GM23338 (cell line): ENCODE measurements at regions not wholly inside any gene's neighbourhood (a gene's known extent, or its start where the extent isn't known, plus 50 kb on each side); places are given as distances from the start of the nearest gene placed in this dataset.

Experiments
- ATAC-seq: fragments of 200-7000 bp; cut with Tn5 transposase; 3 replicates; pipeline ENCODE4 v1.9.1; 2020
- DNase-seq: peaks from one replicate; pipeline ENCODE4 v3.0.0-alpha.2; 2015; ENCODE audit warnings: low spot score
- H2AFZ ChIP-seq: fragments of 200-600 bp; sonication (generic); 2 replicates; pipeline ENCODE4 v1.8.0; 2016; ENCODE audit warnings: antibody characterized with exemption, mild to moderate bottlenecking, moderate library complexity
- H3F3A ChIP-seq: fragments of 200-600 bp; sonication (generic); replicated peaks from 2 replicates; pipeline ENCODE4 v1.8.0; 2017; ENCODE audit warnings: antibody characterized with exemption, mixed run types, low read depth
- H3K27ac ChIP-seq: fragments of 200-600 bp; sonication (generic); 2 replicates; pipeline ENCODE4 v1.6.1; 2016; ENCODE audit warnings: low read depth
- H3K27me3 ChIP-seq: fragments of 200-600 bp; sonication (generic); 2 replicates; pipeline ENCODE4 v1.8.0; 2016; ENCODE audit warnings: mild to moderate bottlenecking, mixed run types, moderate library complexity; ENCODE audit not compliant: insufficient read depth
- H3K36me3 ChIP-seq: fragments of 200-600 bp; sonication (generic); 2 replicates; pipeline ENCODE4 v1.8.0; 2016; ENCODE audit warnings: mild to moderate bottlenecking; ENCODE audit not compliant: insufficient read depth
- H3K4me1 ChIP-seq: fragments of 200-600 bp; sonication (generic); 2 replicates; pipeline ENCODE4 v1.8.0; 2016; ENCODE audit warnings: mild to moderate bottlenecking, moderate library complexity; ENCODE audit not compliant: insufficient read depth
- H3K4me2 ChIP-seq: fragments of 200-600 bp; sonication (generic); 2 replicates; pipeline ENCODE4 v1.7.1; 2017; ENCODE audit warnings: mixed run types
- H3K4me3 ChIP-seq: fragments of 200-600 bp; sonication (generic); 2 replicates; pipeline ENCODE4 v1.6.1; 2016; ENCODE audit warnings: mixed run types
- H3K79me2 ChIP-seq: fragments of 200-600 bp; sonication (generic); replicated peaks from 2 replicates; pipeline ENCODE4 v1.8.0; 2017; ENCODE audit warnings: mild to moderate bottlenecking; ENCODE audit not compliant: insufficient read depth
- H3K9me2 ChIP-seq: fragments of 200-600 bp; sonication (generic); 2 replicates; pipeline ENCODE4 v1.8.0; 2017; ENCODE audit not compliant: insufficient read depth
- H4K20me1 ChIP-seq: fragments of 200-600 bp; sonication (generic); replicated peaks from 2 replicates; pipeline ENCODE4 v1.8.0; 2017; ENCODE audit warnings: mild to moderate bottlenecking; ENCODE audit not compliant: insufficient read depth
- H3K27ac Mint-ChIP-seq: 2 replicates; pipeline ENCODE4 v1.8.0; 2020; ENCODE audit warnings: inconsistent platforms, mild to moderate bottlenecking, moderate library complexity, mixed read lengths
- H3K27me3 Mint-ChIP-seq: 3 replicates; pipeline ENCODE4 v1.8.0; 2022; ENCODE audit warnings: low read depth, mild to moderate bottlenecking, moderate library complexity, mixed read lengths, inconsistent platforms; ENCODE audit not compliant: insufficient read depth, poor library complexity
- H3K36me3 Mint-ChIP-seq: 3 replicates; pipeline ENCODE4 v1.8.0; 2021; ENCODE audit warnings: low read depth, mild to moderate bottlenecking, inconsistent platforms, moderate library complexity, mixed read lengths
- H3K4me1 Mint-ChIP-seq: 3 replicates; pipeline ENCODE4 v1.8.0; 2020; ENCODE audit warnings: mild to moderate bottlenecking, inconsistent platforms, mixed read lengths
- H3K4me3 Mint-ChIP-seq: 3 replicates; pipeline ENCODE4 v1.8.0; 2021; ENCODE audit warnings: moderate library complexity, mild to moderate bottlenecking, inconsistent platforms, mixed read lengths
- H3K9me3 Mint-ChIP-seq: 3 replicates; pipeline ENCODE4 v1.8.0; 2020; ENCODE audit warnings: moderate library complexity, mild to moderate bottlenecking, inconsistent platforms, mixed read lengths
- CREB1 ChIP-seq: fragments of 250-450 bp; sonication (Bioruptor Pico); IDR thresholded peaks from 2 replicates; pipeline ENCODE4 v1.5.0; 2020; ENCODE audit warnings: low read depth, mild to moderate bottlenecking, moderate library complexity
- EZH2 ChIP-seq: fragments of 200-600 bp; sonication (generic); IDR thresholded peaks from one replicate; pipeline ENCODE4 v1.8.0; 2017; ENCODE audit warnings: antibody characterized with exemption, mild to moderate bottlenecking, low read depth; ENCODE audit not compliant: unreplicated experiment
- EZH2phosphoT487 ChIP-seq: fragments of 200-600 bp; sonication (generic); IDR thresholded peaks from one replicate; pipeline ENCODE4 v1.8.1; 2018; ENCODE audit warnings: antibody characterized with exemption; ENCODE audit not compliant: unreplicated experiment
- JUNB ChIP-seq: IDR thresholded peaks from one replicate; pipeline ENCODE4 v1.6.1; 2016; ENCODE audit warnings: antibody characterized with exemption; ENCODE audit not compliant: unreplicated experiment
- NANOG ChIP-seq: IDR thresholded peaks from 2 replicates; pipeline ENCODE4 v1.6.1; 2016; ENCODE audit warnings: antibody characterized with exemption, borderline replicate concordance
- POLR2AphosphoS5 ChIP-seq: IDR thresholded peaks from 2 replicates; pipeline ENCODE4 v1.6.1; 2016; ENCODE audit warnings: antibody characterized with exemption, low read depth
- STAT1 ChIP-seq: IDR thresholded peaks from one replicate; pipeline ENCODE4 v1.6.1; 2016; ENCODE audit warnings: antibody characterized with exemption; ENCODE audit not compliant: unreplicated experiment
- ZNF114 ChIP-seq: fragments of 250-450 bp; sonication (Bioruptor Pico); IDR thresholded peaks from 2 replicates; pipeline ENCODE4 v1.5.0; 2020; ENCODE audit warnings: mild to moderate bottlenecking, moderate library complexity
- ZNF331 ChIP-seq: fragments of 250-450 bp; sonication (Bioruptor Pico); IDR thresholded peaks from 2 replicates; pipeline ENCODE4 v1.5.0; 2020; ENCODE audit warnings: low read depth, mild to moderate bottlenecking, moderate library complexity
- ZNF462 ChIP-seq: fragments of 250-450 bp; sonication (Bioruptor Pico); IDR thresholded peaks from 2 replicates; pipeline ENCODE4 v1.5.0; 2020; ENCODE audit warnings: mild to moderate bottlenecking, moderate library complexity
- TF ChIP-seq, protein P1 (sequence below): IDR thresholded peaks from one replicate; pipeline ENCODE4 v1.6.1; 2018; ENCODE audit warnings: antibody characterized with exemption; ENCODE audit not compliant: unreplicated experiment
- TF ChIP-seq, protein P2 (sequence below): IDR thresholded peaks from 2 replicates; pipeline ENCODE4 v1.6.1; 2016; ENCODE audit warnings: antibody characterized with exemption
- TF ChIP-seq, protein P3 (sequence below), 2 experiments: fragments of 200-600 bp in 1 of 2; sonication (generic) in 1 of 2; conservative IDR thresholded peaks; 2 replicates each; pipeline versions ENCODE4 v1.5.1 to v1.6.1; 2016 to 2017; ENCODE audit warnings: antibody characterized with exemption in 2 of 2, low read depth in 2 of 2, mild to moderate bottlenecking in 2 of 2, moderate library complexity in 1 of 2

- H3K9me3 Mint-ChIP-seq: no peaks in the 10 kb centered on the region
- Histone ChIP-seq H3K4me1 (no peaks in the 10 kb centered on the region), H3K9me2 (peaks cover 5% of the 10 kb centered on the region; the same call in 1 of the 2 replicates), H4K20me1 (no peaks in the 10 kb centered on the region), H3K36me3 (no peaks in the 10 kb centered on the region), H2AFZ (no peak overlapping the region), H3K79me2 (no peaks in the 10 kb centered on the region), H3F3A (no peaks in the 10 kb centered on the region), H3K4me2 (no peak overlapping the region), H3K27me3 (no peaks in the 10 kb centered on the region), H3K4me3 (no peak overlapping the region), H3K27ac (no peak overlapping the region)
- H3K36me3 Mint-ChIP-seq: no peaks in the 10 kb centered on the region
- no peak overlapping the region for H3K27ac Mint-ChIP-seq
- H3K27me3 Mint-ChIP-seq: peaks cover 3% of the 10 kb centered on the region
- no peak for DNase-seq
- ATAC-seq: no peak
- no peak for TF ChIP-seq CREB1 (CRISPR knock-in tag)
- TF ChIP-seq, protein P1, sequence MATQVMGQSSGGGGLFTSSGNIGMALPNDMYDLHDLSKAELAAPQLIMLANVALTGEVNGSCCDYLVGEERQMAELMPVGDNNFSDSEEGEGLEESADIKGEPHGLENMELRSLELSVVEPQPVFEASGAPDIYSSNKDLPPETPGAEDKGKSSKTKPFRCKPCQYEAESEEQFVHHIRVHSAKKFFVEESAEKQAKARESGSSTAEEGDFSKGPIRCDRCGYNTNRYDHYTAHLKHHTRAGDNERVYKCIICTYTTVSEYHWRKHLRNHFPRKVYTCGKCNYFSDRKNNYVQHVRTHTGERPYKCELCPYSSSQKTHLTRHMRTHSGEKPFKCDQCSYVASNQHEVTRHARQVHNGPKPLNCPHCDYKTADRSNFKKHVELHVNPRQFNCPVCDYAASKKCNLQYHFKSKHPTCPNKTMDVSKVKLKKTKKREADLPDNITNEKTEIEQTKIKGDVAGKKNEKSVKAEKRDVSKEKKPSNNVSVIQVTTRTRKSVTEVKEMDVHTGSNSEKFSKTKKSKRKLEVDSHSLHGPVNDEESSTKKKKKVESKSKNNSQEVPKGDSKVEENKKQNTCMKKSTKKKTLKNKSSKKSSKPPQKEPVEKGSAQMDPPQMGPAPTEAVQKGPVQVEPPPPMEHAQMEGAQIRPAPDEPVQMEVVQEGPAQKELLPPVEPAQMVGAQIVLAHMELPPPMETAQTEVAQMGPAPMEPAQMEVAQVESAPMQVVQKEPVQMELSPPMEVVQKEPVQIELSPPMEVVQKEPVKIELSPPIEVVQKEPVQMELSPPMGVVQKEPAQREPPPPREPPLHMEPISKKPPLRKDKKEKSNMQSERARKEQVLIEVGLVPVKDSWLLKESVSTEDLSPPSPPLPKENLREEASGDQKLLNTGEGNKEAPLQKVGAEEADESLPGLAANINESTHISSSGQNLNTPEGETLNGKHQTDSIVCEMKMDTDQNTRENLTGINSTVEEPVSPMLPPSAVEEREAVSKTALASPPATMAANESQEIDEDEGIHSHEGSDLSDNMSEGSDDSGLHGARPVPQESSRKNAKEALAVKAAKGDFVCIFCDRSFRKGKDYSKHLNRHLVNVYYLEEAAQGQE: no peak
- no peak for TF ChIP-seq EZH2
- TF ChIP-seq ZNF462: no peak
- no peak for TF ChIP-seq POLR2AphosphoS5
- TF ChIP-seq NANOG: no peak
- no peak for TF ChIP-seq ZNF331 (CRISPR knock-in tag)
- no peak for TF ChIP-seq JUNB
- no peak for TF ChIP-seq EZH2phosphoT487
- TF ChIP-seq STAT1: no peak
- TF ChIP-seq, protein P2, sequence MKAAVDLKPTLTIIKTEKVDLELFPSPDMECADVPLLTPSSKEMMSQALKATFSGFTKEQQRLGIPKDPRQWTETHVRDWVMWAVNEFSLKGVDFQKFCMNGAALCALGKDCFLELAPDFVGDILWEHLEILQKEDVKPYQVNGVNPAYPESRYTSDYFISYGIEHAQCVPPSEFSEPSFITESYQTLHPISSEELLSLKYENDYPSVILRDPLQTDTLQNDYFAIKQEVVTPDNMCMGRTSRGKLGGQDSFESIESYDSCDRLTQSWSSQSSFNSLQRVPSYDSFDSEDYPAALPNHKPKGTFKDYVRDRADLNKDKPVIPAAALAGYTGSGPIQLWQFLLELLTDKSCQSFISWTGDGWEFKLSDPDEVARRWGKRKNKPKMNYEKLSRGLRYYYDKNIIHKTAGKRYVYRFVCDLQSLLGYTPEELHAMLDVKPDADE: no peak
- TF ChIP-seq, protein P3, sequence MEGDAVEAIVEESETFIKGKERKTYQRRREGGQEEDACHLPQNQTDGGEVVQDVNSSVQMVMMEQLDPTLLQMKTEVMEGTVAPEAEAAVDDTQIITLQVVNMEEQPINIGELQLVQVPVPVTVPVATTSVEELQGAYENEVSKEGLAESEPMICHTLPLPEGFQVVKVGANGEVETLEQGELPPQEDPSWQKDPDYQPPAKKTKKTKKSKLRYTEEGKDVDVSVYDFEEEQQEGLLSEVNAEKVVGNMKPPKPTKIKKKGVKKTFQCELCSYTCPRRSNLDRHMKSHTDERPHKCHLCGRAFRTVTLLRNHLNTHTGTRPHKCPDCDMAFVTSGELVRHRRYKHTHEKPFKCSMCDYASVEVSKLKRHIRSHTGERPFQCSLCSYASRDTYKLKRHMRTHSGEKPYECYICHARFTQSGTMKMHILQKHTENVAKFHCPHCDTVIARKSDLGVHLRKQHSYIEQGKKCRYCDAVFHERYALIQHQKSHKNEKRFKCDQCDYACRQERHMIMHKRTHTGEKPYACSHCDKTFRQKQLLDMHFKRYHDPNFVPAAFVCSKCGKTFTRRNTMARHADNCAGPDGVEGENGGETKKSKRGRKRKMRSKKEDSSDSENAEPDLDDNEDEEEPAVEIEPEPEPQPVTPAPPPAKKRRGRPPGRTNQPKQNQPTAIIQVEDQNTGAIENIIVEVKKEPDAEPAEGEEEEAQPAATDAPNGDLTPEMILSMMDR (conservative IDR thresholded peaks at IDR 0.05; ENCODE audit: low read depth in 2 of 2): no peak
- no peak for TF ChIP-seq ZNF114 (CRISPR knock-in tag)
- no peak overlapping the region for H3K4me3 Mint-ChIP-seq
- no peaks in the 10 kb centered on the region for H3K4me1 Mint-ChIP-seq
These were observed 62.0 kb upstream of the SPTLC3 start for GRCh38 chr20:12946789-12947188.
